Endodermal cell (in vitro differentiated cells): ENCODE measurements at regions not wholly inside any gene's neighbourhood (a gene's known extent, or its start where the extent isn't known, plus 50 kb on each side); places are given as distances from the start of the nearest gene placed in this dataset.

Experiments used
- DNase-seq: peaks from one replicate; pipeline ENCODE4 v3.0.0-alpha.2; 2017
- H3K27ac ChIP-seq: 2 replicates; pipeline ENCODE4 v1.5.1; 2013; ENCODE audit warnings: mild to moderate bottlenecking, low read depth, low read length, moderate library complexity
- H3K27me3 ChIP-seq: 2 replicates; pipeline ENCODE4 v1.6.1; 2013; ENCODE audit warnings: mild to moderate bottlenecking, low read length, moderate library complexity; ENCODE audit not compliant: insufficient read depth, control insufficient read depth, poor library complexity, severe bottlenecking
- H3K36me3 ChIP-seq: 2 replicates; pipeline ENCODE4 v1.7.0; 2013; ENCODE audit warnings: mild to moderate bottlenecking, low read length, moderate library complexity; ENCODE audit not compliant: control insufficient read depth, insufficient read depth
- H3K4me1 ChIP-seq: one replicate; pipeline ENCODE4 v1.7.0; 2013; ENCODE audit warnings: low read length; ENCODE audit not compliant: control insufficient read depth, insufficient read depth
- H3K4me3 ChIP-seq: 2 replicates; pipeline ENCODE4 v1.5.1; 2013; ENCODE audit warnings: mild to moderate bottlenecking, low read length, moderate library complexity
- H3K9ac ChIP-seq: 2 replicates; pipeline ENCODE4 v1.6.1; 2013; ENCODE audit warnings: mild to moderate bottlenecking, low read length, moderate library complexity; ENCODE audit not compliant: poor library complexity, severe bottlenecking; ENCODE audit errors: extremely low read depth
- H3K9me3 ChIP-seq: 2 replicates; pipeline ENCODE4 v1.6.1; 2013; ENCODE audit warnings: mild to moderate bottlenecking, low read length, moderate library complexity; ENCODE audit not compliant: control insufficient read depth
- H3K27ac Mint-ChIP-seq: 2 replicates; pipeline ENCODE4 v1.8.0; 2020; ENCODE audit warnings: mixed read lengths
- H3K27me3 Mint-ChIP-seq: 2 replicates; pipeline ENCODE4 v1.8.0; 2021; ENCODE audit warnings: mild to moderate bottlenecking, mixed read lengths; ENCODE audit not compliant: insufficient read depth
- H3K36me3 Mint-ChIP-seq: 2 replicates; pipeline ENCODE4 v1.8.0; 2020; ENCODE audit warnings: low read depth, mixed read lengths
- H3K4me1 Mint-ChIP-seq: 2 replicates; pipeline ENCODE4 v1.8.0; 2020; ENCODE audit warnings: mixed read lengths
- H3K4me3 Mint-ChIP-seq: 2 replicates; pipeline ENCODE4 v1.8.0; 2020; ENCODE audit warnings: mild to moderate bottlenecking, moderate library complexity, mixed read lengths
- H3K9me3 Mint-ChIP-seq: 2 replicates; pipeline ENCODE4 v1.8.0; 2020; ENCODE audit warnings: mild to moderate bottlenecking, mixed read lengths
- WGBS, 2 experiments: methylation state at CpG; one replicate each; pipeline versions ENCODE4 v1.1.5 to v1.1.7; 2013; ENCODE audit warnings: missing lambda C conversion rate in 2 of 2, mixed read lengths in 1 of 2; ENCODE audit not compliant: insufficient coverage in 1 of 2, insufficient read length in 1 of 2; 5-methylcytosine and 5-hydroxymethylcytosine counted together
- TF ChIP-seq, protein P1 (sequence below): fragments of 200-600 bp; sonication (generic); conservative IDR thresholded peaks from 2 replicates; pipeline ENCODE4 v1.5.0; 2021; ENCODE audit warnings: antibody characterized with exemption, mild to moderate bottlenecking

DNA sequence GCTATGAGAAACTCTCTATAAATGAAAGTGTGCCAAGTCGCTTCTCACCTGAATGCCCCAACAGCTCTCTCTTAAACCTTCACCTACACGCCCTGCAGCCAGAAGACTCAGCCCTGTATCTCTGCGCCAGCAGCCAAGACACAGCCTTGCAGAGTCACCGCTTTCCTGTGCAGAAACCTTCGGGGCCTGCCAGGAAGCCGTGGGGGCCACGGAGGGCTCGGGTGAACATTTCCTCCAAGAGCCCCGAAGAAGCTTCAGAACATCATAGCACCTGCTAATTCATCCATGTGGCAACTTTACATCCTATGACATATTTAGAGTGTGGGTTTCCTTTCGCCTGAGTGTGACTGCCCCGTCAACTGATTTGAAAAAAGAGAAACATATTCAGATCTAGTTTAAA, 55.7 kb upstream of the PRSS58 start:
- Mint-ChIP-seq H3K27me3 (peaks cover 6% of the 10 kb centered on the region), H3K27ac (no peak overlapping the region), H3K9me3 (no peaks in the 10 kb centered on the region), H3K4me1 (no peaks in the 10 kb centered on the region), H3K4me3 (no peak overlapping the region), H3K36me3 (no peaks in the 10 kb centered on the region)
- Histone ChIP-seq H3K4me3 (no peak overlapping the region), H3K36me3 (no peaks in the 10 kb centered on the region), H3K27me3 (no peaks in the 10 kb centered on the region), H3K4me1 (no peaks in the 10 kb centered on the region), H3K9ac (no peak overlapping the region), H3K27ac (no peak overlapping the region), H3K9me3 (no peaks in the 10 kb centered on the region)
- TF ChIP-seq, protein P1, sequence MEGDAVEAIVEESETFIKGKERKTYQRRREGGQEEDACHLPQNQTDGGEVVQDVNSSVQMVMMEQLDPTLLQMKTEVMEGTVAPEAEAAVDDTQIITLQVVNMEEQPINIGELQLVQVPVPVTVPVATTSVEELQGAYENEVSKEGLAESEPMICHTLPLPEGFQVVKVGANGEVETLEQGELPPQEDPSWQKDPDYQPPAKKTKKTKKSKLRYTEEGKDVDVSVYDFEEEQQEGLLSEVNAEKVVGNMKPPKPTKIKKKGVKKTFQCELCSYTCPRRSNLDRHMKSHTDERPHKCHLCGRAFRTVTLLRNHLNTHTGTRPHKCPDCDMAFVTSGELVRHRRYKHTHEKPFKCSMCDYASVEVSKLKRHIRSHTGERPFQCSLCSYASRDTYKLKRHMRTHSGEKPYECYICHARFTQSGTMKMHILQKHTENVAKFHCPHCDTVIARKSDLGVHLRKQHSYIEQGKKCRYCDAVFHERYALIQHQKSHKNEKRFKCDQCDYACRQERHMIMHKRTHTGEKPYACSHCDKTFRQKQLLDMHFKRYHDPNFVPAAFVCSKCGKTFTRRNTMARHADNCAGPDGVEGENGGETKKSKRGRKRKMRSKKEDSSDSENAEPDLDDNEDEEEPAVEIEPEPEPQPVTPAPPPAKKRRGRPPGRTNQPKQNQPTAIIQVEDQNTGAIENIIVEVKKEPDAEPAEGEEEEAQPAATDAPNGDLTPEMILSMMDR, result no peak
- no peak for DNase-seq
- 85 to 96% methylated on average over 4 to 11 of the region's 11 CpGs for WGBS, 2 experiments

DNA sequence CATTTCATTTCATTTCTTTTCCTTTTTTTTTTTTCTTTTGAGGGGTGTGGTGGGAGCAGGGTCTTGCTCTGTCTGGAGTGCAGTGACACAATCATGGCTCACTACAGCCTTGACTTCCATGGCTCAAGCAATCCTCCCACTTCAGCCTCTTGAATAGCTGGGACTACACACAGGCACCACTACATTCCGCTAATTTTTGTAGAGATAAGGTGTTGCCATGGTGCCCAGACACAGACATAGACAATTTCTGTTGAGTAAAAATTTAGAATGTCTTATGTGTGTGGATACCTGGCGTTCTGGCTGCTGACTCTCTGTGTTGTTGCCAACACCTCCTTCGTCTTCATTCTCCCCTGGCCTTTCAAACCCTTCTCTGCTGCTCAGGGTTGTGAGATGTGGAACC, 54.0 kb upstream of the PRSS58 start:
- H3K4me1 ChIP-seq, result no peaks in the 10 kb centered on the region

DNA sequence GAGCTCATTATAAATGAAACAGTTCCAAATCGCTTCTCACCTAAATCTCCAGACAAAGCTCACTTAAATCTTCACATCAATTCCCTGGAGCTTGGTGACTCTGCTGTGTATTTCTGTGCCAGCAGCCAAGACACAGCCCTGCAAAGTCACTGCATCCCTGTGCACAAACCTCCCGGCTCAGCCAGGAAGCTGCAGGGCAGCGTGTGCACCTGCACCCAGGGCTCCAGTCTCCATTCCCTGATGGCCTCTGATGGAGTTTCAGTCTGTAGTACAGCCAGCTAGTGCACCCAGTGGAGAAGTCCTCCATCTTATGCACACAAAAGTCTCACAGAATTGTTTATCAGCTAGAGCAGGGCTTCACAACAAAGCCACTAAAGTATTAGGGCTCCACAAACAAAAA, 51.1 kb upstream of the PRSS58 start:
- Mint-ChIP-seq H3K4me1 (no peaks in the 10 kb centered on the region), H3K27me3 (peaks cover 3% of the 10 kb centered on the region), H3K36me3 (no peaks in the 10 kb centered on the region), H3K9me3 (no peaks in the 10 kb centered on the region), H3K27ac (no peak overlapping the region), H3K4me3 (no peak overlapping the region)
- H3K27me3 ChIP-seq, result no peaks in the 10 kb centered on the region
- TF ChIP-seq, protein P1, result no peak
- H3K36me3 ChIP-seq, result no peaks in the 10 kb centered on the region
- H3K27ac ChIP-seq, result no peak overlapping the region
- H3K9me3 ChIP-seq, result no peaks in the 10 kb centered on the region
- H3K9ac ChIP-seq, result no peak overlapping the region
- no peak overlapping the region for H3K4me3 ChIP-seq
- 89 to 91% methylated on average over 3 of the region's 3 CpGs for WGBS, 2 experiments
- H3K4me1 ChIP-seq, result no peaks in the 10 kb centered on the region
- no peak for DNase-seq

More for the DNA sequence above, 54.0 kb upstream of the PRSS58 start:
- Histone ChIP-seq H3K27me3 (no peaks in the 10 kb centered on the region), H3K4me3 (no peak overlapping the region), H3K9me3 (no peaks in the 10 kb centered on the region), H3K27ac (no peak overlapping the region), H3K36me3 (no peaks in the 10 kb centered on the region), H3K9ac (no peak overlapping the region)
- H3K27ac Mint-ChIP-seq, result no peak overlapping the region
- no peaks in the 10 kb centered on the region for H3K4me1 Mint-ChIP-seq
- TF ChIP-seq, protein P1, result no peak
- H3K36me3 Mint-ChIP-seq, result no peaks in the 10 kb centered on the region
- no peak overlapping the region for H3K4me3 Mint-ChIP-seq
- DNase-seq, result no peak
- H3K27me3 Mint-ChIP-seq, result peaks cover 6% of the 10 kb centered on the region
- no peaks in the 10 kb centered on the region for H3K9me3 Mint-ChIP-seq
- 95% methylated on average over 3 of the region's 3 CpGs; no CpG with 5 or more reads in 1 of the 2 experiments for WGBS, 2 experiments
